GM12878 (cell line): ENCODE measurements at regions not wholly inside any gene's neighbourhood (a gene's known extent, or its start where the extent isn't known, plus 50 kb on each side); places are given as distances from the start of the nearest gene placed in this dataset.

Source experiments
- ATAC-seq: fragments of 200-7000 bp; cut with Tn5 transposase; 3 replicates; pipeline ENCODE4 v1.9.1; 2020; ENCODE audit warnings: mild to moderate bottlenecking, moderate library complexity
- BruUV-seq: library from RNA; stranded (reverse); fragments of 400-500 nt; replicated peaks from 2 replicates; lab custom pipeline; 2021; lab: Mats Ljungman, UMichigan
- CTCF ChIA-PET: fragments of 300-600 bp; sonication (Branson Sonifier 250); formaldehyde crosslinking; extraction: SDS; loops from one replicate; lab custom pipeline; 2021; ENCODE audit warnings: inconsistent platforms; lab: Yijun Ruan, JAX
- POLR2A ChIA-PET: fragments of 350-600 bp; formaldehyde crosslinking; extraction: SDS; loops from one replicate; lab custom pipeline; 2021; ENCODE audit warnings: inconsistent platforms; lab: Charles Lee
- RAD21 ChIA-PET: fragments of 300-600 bp; sonication (Branson Sonifier 250); formaldehyde crosslinking; loops from one replicate; lab custom pipeline; 2023; ENCODE audit warnings: antibody characterized with exemption; ENCODE audit not compliant: unreplicated experiment; lab: Charles Lee
- SMC1A ChIA-PET: fragments of 300-600 bp; sonication (Branson Sonifier 250); formaldehyde crosslinking; loops from one replicate; lab custom pipeline; 2023; ENCODE audit not compliant: unreplicated experiment, uncharacterized antibody; lab: Charles Lee
- DNase-seq: peaks from one replicate; pipeline ENCODE4 v3.0.0-alpha.2; 2011; ENCODE audit warnings: low read depth, low spot score
- FAIRE-seq: peaks from 3 replicates; lab custom pipeline; 2011; peaks lifted over from hg19 to GRCh38; lab: Jason Lieb, UNC
- H2AFZ ChIP-seq: 2 replicates; pipeline ENCODE4 v1.6.0; 2011; ENCODE audit warnings: low read depth, low read length, control low read depth; ENCODE audit not compliant: control insufficient read depth
- H3K27ac ChIP-seq: 2 replicates; pipeline ENCODE4 v1.5.1; 2011; ENCODE audit warnings: control low read depth; ENCODE audit not compliant: control insufficient read depth, insufficient read depth
- H3K27me3 ChIP-seq, 2 experiments: replicated peaks in 1 of 2; 2 replicates each; pipeline versions ENCODE4 v1.6.0 to v1.6.1; 2011; ENCODE audit warnings: low read length in 1 of 2; ENCODE audit not compliant: control insufficient read depth in 2 of 2, insufficient read depth in 2 of 2
- H3K36me3 ChIP-seq, 2 experiments: 2 replicates each; pipeline ENCODE4 v1.5.1; 2011; ENCODE audit warnings: low read length in 1 of 2; ENCODE audit not compliant: control insufficient read depth in 2 of 2, insufficient read depth in 2 of 2
- H3K4me1 ChIP-seq: 2 replicates; pipeline ENCODE4 v1.6.1; 2011; ENCODE audit warnings: mild to moderate bottlenecking, low read length, moderate library complexity, mixed read lengths; ENCODE audit not compliant: control insufficient read depth, insufficient read depth
- H3K4me2 ChIP-seq: 2 replicates; pipeline ENCODE4 v1.6.0; 2011; ENCODE audit warnings: control low read depth; ENCODE audit not compliant: control insufficient read depth, insufficient read depth
- H3K4me3 ChIP-seq: fragments of 200-600 bp; sonication (generic); 2 replicates; pipeline ENCODE4 v1.5.1; 2016
- H3K79me2 ChIP-seq: 2 replicates; pipeline ENCODE4 v1.6.0; 2011; ENCODE audit warnings: low read length; ENCODE audit not compliant: control insufficient read depth, insufficient read depth
- H3K9ac ChIP-seq: 2 replicates; pipeline ENCODE4 v1.8.0; 2011; ENCODE audit warnings: low read length, control low read depth, mixed read lengths; ENCODE audit not compliant: control insufficient read depth, insufficient read depth
- H3K9me3 ChIP-seq: replicated peaks from 3 replicates; pipeline ENCODE4 v1.5.1; 2011; ENCODE audit warnings: mild to moderate bottlenecking, low read length; ENCODE audit not compliant: control insufficient read depth, insufficient read depth
- H4K20me1 ChIP-seq: 2 replicates; pipeline ENCODE4 v1.6.0; 2011; ENCODE audit not compliant: control insufficient read depth, insufficient read depth
- EGR1 ChIP-seq, 2 experiments: IDR thresholded peaks; 1 replicate in 1 of 2; 2 replicates in 1 of 2; pipeline ENCODE4 v1.6.1; 2011 to 2012; ENCODE audit warnings: low read depth in 2 of 2, low read length in 2 of 2, borderline replicate concordance in 1 of 2, mild to moderate bottlenecking in 1 of 2, moderate library complexity in 1 of 2
- FOS ChIP-seq: IDR thresholded peaks from 3 replicates; pipeline ENCODE4 v1.6.1; 2011; ENCODE audit warnings: borderline replicate concordance; ENCODE audit not compliant: insufficient read length; ENCODE audit errors: extremely low read depth
- HCFC1 ChIP-seq: fragments of 150-350 bp; IDR thresholded peaks from 2 replicates; pipeline ENCODE4 v1.6.1; 2014; ENCODE audit warnings: low read length
- MTA2 ChIP-seq: fragments of 450-650 bp; IDR thresholded peaks from 2 replicates; pipeline ENCODE4 v1.6.1; 2016; ENCODE audit warnings: low read depth, mild to moderate bottlenecking, moderate library complexity
- NBN ChIP-seq: fragments of 450-650 bp; IDR thresholded peaks from 2 replicates; pipeline ENCODE4 v1.6.1; 2016
- NFYB ChIP-seq: IDR thresholded peaks from 2 replicates; pipeline ENCODE4 v1.6.1; 2011; ENCODE audit warnings: low read depth, mild to moderate bottlenecking, low read length, improper control_type of control experiment, moderate library complexity; ENCODE audit not compliant: insufficient read depth
- POU2F2 ChIP-seq: IDR thresholded peaks from 3 replicates; pipeline ENCODE4 v1.6.1; 2011; ENCODE audit warnings: low read depth, mild to moderate bottlenecking, low read length, borderline replicate concordance
- RBBP5 ChIP-seq: fragments of 200-600 bp; sonication (generic); conservative IDR thresholded peaks from 2 replicates; pipeline ENCODE4 v1.6.1; 2016
- TARDBP ChIP-seq: IDR thresholded peaks from 2 replicates; pipeline ENCODE4 v1.6.1; 2016; ENCODE audit warnings: borderline replicate concordance
- ZNF274 ChIP-seq: IDR thresholded peaks from one replicate; pipeline ENCODE4 v1.8.0; 2011; ENCODE audit not compliant: insufficient read length, insufficient read depth
- WGBS: methylation state at CpG from one replicate; pipeline ENCODE4 v1.1.6; 2016; ENCODE audit warnings: low lambda C conversion rate; ENCODE audit not compliant: insufficient replicate concordance, insufficient coverage; ENCODE audit errors: missing lambda C conversion rate; 5-methylcytosine and 5-hydroxymethylcytosine counted together
- in situ Hi-C: fragments of 300-500 bp; cut with MboI; formaldehyde crosslinking; loops from 9 replicates; pipeline ENCODE4 v1.14.3; 2018; ENCODE audit warnings: mixed read lengths
- intact Hi-C: fragments of 100-400 bp; cut with micrococcal nuclease; formaldehyde crosslinking; loops from one replicate; pipeline ENCODE4 v1.14.2; 2022; ENCODE audit not compliant: unreplicated experiment
- TF ChIP-seq, protein P1 (sequence below): fragments of 450-650 bp; formaldehyde crosslinking; IDR thresholded peaks from 2 replicates; pipeline ENCODE4 v1.4.0; 2020; ENCODE audit warnings: mild to moderate bottlenecking, moderate library complexity
- TF ChIP-seq, protein P2 (sequence below): fragments of 450-650 bp; conservative IDR thresholded peaks from 2 replicates; pipeline ENCODE4 v1.6.1; 2017; ENCODE audit warnings: mild to moderate bottlenecking, moderate library complexity
- TF ChIP-seq, protein P3 (sequence below): IDR thresholded peaks from 2 replicates; pipeline ENCODE4 v1.6.1; 2012; ENCODE audit warnings: low read depth, low read length, improper control_type of control experiment

DNA sequence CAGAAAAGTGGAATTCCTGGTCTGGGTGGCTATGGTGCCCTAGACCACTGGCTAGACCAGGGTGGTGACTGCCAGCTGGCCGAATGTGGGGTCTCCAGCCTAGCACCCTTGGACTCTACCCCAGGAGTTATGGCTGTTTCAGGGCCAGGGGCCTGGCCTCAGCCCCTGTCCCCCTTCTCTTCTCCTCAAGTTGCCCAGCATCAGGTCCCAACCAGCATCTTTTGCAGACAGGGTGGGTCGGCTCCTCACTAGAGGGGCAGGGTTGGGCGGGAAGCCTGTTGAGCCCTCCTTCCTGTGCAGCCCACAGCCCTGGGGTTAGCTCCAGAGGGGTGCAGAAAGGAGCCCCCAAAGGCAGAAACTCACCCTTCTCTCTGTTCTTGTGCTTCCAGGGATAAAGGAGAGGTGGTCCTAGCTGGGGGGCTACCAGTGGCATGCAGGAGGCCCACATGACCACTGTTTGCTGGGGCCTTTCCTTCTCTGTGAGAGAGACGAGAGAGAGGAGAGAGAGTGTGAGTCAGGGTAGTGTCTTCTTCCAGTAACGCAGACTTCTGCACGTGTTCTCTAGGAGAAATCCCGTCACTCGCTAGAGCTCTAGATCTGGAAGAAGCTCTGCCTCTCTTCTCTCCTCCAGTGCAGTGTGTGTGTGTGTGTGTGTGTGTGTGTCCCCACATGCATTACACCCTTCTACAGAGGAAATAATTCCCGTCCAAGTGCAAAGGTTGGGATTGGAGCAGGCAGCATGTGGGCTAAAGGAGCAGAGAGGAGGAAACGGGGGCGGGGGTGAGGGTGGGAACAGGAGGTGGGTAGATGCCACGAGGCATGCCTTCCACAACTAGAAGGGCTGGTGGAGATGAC lies 209.4 kb downstream of the SEC14L1 start:
- no peaks in the 10 kb centered on the region; the same call in 2 of the 3 replicates for H3K9me3 ChIP-seq
- SMC1A ChIA-PET = no interaction called here
- 73% methylated on average over 12 of the region's 12 CpGs for WGBS
- peaks cover 0 to 2% of the 10 kb centered on the region in 2 experiments; a peak in 2 of 4 replicates for H3K36me3 ChIP-seq
- no peak for DNase-seq
- FAIRE-seq = no peak
- H4K20me1 ChIP-seq = peaks cover 8% of the 10 kb centered on the region
- peaks cover 1% of the 10 kb centered on the region for H3K79me2 ChIP-seq
- RAD21 ChIA-PET = no interaction called here
- no peak overlapping the region for H3K4me2 ChIP-seq
- H3K27ac ChIP-seq = no peak overlapping the region
- in situ Hi-C loops = loop anchor here (25.0 kb wide), 1 partner anchor 87 kb away; no protein-coding TSS in a partner anchor
- ATAC-seq = no peak
- H3K9ac ChIP-seq = no peak overlapping the region
- CTCF ChIA-PET = interaction anchor here (1.1 to 1.4 kb wide), 2 partner anchors 9 kb away, joined by 4 to 7 read pairs; no protein-coding TSS in a partner anchor
- intact Hi-C loops = no loop called here
- POLR2A ChIA-PET = no interaction called here
- no peaks in the 10 kb centered on the region for H3K27me3 ChIP-seq
- BruUV-seq = no TSS peak
- no peak overlapping the region for H3K4me3 ChIP-seq
- H2AFZ ChIP-seq = no peak overlapping the region
- peaks cover 3% of the 10 kb centered on the region; the same call in 1 of the 2 replicates for H3K4me1 ChIP-seq
- TF ChIP-seq HCFC1 (no peak), FOS (no peak), EGR1 (IDR thresholded peaks at IDR 0.05; ENCODE audit: borderline replicate concordance in 1 of 2, low read depth in 2 of 2, low read length in 2 of 2) (no peak), RBBP5 (no peak), ZNF274 (no peak), TARDBP (no peak), POU2F2 (no peak), NBN (no peak), NFYB (no peak), MTA2 (no peak)
- TF ChIP-seq, protein P1, sequence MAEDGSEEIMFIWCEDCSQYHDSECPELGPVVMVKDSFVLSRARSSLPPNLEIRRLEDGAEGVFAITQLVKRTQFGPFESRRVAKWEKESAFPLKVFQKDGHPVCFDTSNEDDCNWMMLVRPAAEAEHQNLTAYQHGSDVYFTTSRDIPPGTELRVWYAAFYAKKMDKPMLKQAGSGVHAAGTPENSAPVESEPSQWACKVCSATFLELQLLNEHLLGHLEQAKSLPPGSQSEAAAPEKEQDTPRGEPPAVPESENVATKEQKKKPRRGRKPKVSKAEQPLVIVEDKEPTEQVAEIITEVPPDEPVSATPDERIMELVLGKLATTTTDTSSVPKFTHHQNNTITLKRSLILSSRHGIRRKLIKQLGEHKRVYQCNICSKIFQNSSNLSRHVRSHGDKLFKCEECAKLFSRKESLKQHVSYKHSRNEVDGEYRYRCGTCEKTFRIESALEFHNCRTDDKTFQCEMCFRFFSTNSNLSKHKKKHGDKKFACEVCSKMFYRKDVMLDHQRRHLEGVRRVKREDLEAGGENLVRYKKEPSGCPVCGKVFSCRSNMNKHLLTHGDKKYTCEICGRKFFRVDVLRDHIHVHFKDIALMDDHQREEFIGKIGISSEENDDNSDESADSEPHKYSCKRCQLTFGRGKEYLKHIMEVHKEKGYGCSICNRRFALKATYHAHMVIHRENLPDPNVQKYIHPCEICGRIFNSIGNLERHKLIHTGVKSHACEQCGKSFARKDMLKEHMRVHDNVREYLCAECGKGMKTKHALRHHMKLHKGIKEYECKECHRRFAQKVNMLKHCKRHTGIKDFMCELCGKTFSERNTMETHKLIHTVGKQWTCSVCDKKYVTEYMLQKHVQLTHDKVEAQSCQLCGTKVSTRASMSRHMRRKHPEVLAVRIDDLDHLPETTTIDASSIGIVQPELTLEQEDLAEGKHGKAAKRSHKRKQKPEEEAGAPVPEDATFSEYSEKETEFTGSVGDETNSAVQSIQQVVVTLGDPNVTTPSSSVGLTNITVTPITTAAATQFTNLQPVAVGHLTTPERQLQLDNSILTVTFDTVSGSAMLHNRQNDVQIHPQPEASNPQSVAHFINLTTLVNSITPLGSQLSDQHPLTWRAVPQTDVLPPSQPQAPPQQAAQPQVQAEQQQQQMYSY = no peak
- TF ChIP-seq, protein P2, sequence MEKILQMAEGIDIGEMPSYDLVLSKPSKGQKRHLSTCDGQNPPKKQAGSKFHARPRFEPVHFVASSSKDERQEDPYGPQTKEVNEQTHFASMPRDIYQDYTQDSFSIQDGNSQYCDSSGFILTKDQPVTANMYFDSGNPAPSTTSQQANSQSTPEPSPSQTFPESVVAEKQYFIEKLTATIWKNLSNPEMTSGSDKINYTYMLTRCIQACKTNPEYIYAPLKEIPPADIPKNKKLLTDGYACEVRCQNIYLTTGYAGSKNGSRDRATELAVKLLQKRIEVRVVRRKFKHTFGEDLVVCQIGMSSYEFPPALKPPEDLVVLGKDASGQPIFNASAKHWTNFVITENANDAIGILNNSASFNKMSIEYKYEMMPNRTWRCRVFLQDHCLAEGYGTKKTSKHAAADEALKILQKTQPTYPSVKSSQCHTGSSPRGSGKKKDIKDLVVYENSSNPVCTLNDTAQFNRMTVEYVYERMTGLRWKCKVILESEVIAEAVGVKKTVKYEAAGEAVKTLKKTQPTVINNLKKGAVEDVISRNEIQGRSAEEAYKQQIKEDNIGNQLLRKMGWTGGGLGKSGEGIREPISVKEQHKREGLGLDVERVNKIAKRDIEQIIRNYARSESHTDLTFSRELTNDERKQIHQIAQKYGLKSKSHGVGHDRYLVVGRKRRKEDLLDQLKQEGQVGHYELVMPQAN = no peak
- TF ChIP-seq, protein P3, sequence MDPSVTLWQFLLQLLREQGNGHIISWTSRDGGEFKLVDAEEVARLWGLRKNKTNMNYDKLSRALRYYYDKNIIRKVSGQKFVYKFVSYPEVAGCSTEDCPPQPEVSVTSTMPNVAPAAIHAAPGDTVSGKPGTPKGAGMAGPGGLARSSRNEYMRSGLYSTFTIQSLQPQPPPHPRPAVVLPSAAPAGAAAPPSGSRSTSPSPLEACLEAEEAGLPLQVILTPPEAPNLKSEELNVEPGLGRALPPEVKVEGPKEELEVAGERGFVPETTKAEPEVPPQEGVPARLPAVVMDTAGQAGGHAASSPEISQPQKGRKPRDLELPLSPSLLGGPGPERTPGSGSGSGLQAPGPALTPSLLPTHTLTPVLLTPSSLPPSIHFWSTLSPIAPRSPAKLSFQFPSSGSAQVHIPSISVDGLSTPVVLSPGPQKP = no peak
